GM18505 (cell line): ENCODE measurements at regions not wholly inside any gene's neighbourhood (a gene's known extent, or its start where the extent isn't known, plus 50 kb on each side); places are given as distances from the start of the nearest gene placed in this dataset.

Experiments used
- ATAC-seq: cut with Tn5 transposase; IDR thresholded peaks from one replicate; pipeline ENCODE4 v1.9.1; 2021; ENCODE audit not compliant: unreplicated experiment
- POLR2A ChIP-seq: IDR thresholded peaks from 4 replicates; pipeline ENCODE4 v1.6.1; 2011; ENCODE audit warnings: borderline replicate concordance; ENCODE audit not compliant: insufficient read depth, insufficient read length; ENCODE audit errors: extremely low read depth

GRCh38 chr13:70390064-70390463, 281.8 kb upstream of the KLHL1 start:
- TF ChIP-seq POLR2A, result no peak
- no peak for ATAC-seq

GRCh38 chr13:70388935-70389334, 280.7 kb upstream of the KLHL1 start:
- no peak for ATAC-seq
- no peak for TF ChIP-seq POLR2A

- no peak for ATAC-seq
- TF ChIP-seq POLR2A, result no peak
Observed at GRCh38 chr13:70386919-70387318, 278.7 kb upstream of the KLHL1 start.

GRCh38 chr13:70385852-70386251, 277.6 kb upstream of the KLHL1 start:
- ATAC-seq, result no peak
- TF ChIP-seq POLR2A, result no peak

GRCh38 chr13:70384156-70384555, 275.9 kb upstream of the KLHL1 start:
- ATAC-seq, result no peak
- no peak for TF ChIP-seq POLR2A

- no peak for TF ChIP-seq POLR2A
- no peak for ATAC-seq
Observed at GRCh38 chr13:70380809-70381208, 272.6 kb upstream of the KLHL1 start.

- ATAC-seq, result no peak
Observed at GRCh38 chr13:70375718-70376117, 267.5 kb upstream of the KLHL1 start.

GRCh38 chr13:70370924-70371323, 262.7 kb upstream of the KLHL1 start:
- ATAC-seq, result no peak
- no peak for TF ChIP-seq POLR2A

More at GRCh38 chr13:70375718-70376117, 267.5 kb upstream of the KLHL1 start:
- TF ChIP-seq POLR2A, result no peak

GRCh38 chr13:70366720-70367119, 258.5 kb upstream of the KLHL1 start:
- no peak for ATAC-seq
- TF ChIP-seq POLR2A, result no peak

GRCh38 chr13:70363991-70364390, 255.7 kb upstream of the KLHL1 start:
- no peak for ATAC-seq

GRCh38 chr13:70362820-70363570, 254.7 kb upstream of the KLHL1 start:
- TF ChIP-seq POLR2A, result no peak
- ATAC-seq, result no peak

More at GRCh38 chr13:70363991-70364390, 255.7 kb upstream of the KLHL1 start:
- no peak for TF ChIP-seq POLR2A

- no peak for ATAC-seq
- no peak for TF ChIP-seq POLR2A
Observed at GRCh38 chr13:70357031-70357430, 248.8 kb upstream of the KLHL1 start.

GRCh38 chr13:70353096-70353495, 244.8 kb upstream of the KLHL1 start:
- no peak for ATAC-seq
- no peak for TF ChIP-seq POLR2A

- no peak for TF ChIP-seq POLR2A
- ATAC-seq, result no peak
Observed at GRCh38 chr13:70347947-70348620, 239.8 kb upstream of the KLHL1 start.

GRCh38 chr13:70339738-70340137, 231.5 kb upstream of the KLHL1 start:
- no peak for TF ChIP-seq POLR2A
- no peak for ATAC-seq

GRCh38 chr13:70338609-70339008, 230.4 kb upstream of the KLHL1 start:
- ATAC-seq, result no peak

More at GRCh38 chr13:70338609-70339008, 230.4 kb upstream of the KLHL1 start:
- TF ChIP-seq POLR2A, result no peak
